Esophagus muscularis mucosa (tissue), 4 donors: ENCODE measurements at regions not wholly inside any gene's neighbourhood (a gene's known extent, or its start where the extent isn't known, plus 50 kb on each side); places are given as distances from the start of the nearest gene placed in this dataset.

Experiments used
- CTCF ChIP-seq, 3 experiments: fragments of 200-600 bp in 2 of 3; fragments of 450-650 bp in 1 of 3; sonication (generic) in 2 of 3; IDR thresholded peaks; one replicate each; pipeline ENCODE4 v1.5.1; 2017 to 2019; ENCODE audit warnings: antibody characterized with exemption in 3 of 3, mild to moderate bottlenecking in 2 of 3, moderate library complexity in 1 of 3
- EP300 ChIP-seq: sonication (generic); formaldehyde crosslinking; IDR thresholded peaks from one replicate; pipeline ENCODE4 v1.6.1; 2017; ENCODE audit warnings: antibody characterized with exemption
- POLR2A ChIP-seq: fragments of 450-650 bp; IDR thresholded peaks from one replicate; pipeline ENCODE4 v1.6.1; 2017; ENCODE audit warnings: antibody characterized with exemption, moderate library complexity, mild to moderate bottlenecking, low read depth
- POLR2AphosphoS5 ChIP-seq, 2 donors: sonication (generic); formaldehyde crosslinking; IDR thresholded peaks; one replicate each; pipeline ENCODE4 v1.6.1; 2017; ENCODE audit warnings: antibody characterized with exemption in 2 of 2

DNA sequence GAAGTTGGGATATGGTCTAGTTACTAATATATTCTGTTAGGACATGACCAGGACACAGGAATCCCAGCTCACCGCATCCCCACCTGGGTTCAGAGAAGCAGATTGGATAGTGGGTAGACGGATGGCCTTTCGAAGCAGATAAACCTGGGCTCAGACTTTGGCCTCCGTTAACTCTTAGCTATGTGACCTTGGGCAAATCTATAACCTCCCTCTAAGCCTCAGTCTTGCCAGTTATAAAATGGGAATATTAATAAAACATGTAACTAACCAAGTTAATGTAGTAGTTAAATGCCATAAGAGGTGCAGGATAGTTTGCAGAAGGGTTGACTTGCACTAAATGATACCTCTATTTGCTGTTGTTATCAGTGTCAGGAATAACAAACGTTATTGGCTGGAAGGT is 127.6 kb upstream of the JCAD start:
- TF ChIP-seq POLR2AphosphoS5 (IDR thresholded peaks at IDR 0.05): no peak
- TF ChIP-seq POLR2A: no peak
- no peak for TF ChIP-seq CTCF (IDR thresholded peaks at IDR 0.05)
- no peak for TF ChIP-seq EP300
